ELR (cell line): ENCODE measurements at regions not wholly inside any gene's neighbourhood (a gene's known extent, or its start where the extent isn't known, plus 50 kb on each side); places are given as distances from the start of the nearest gene placed in this dataset.

Experiments used
- DNase-seq: peaks from one replicate; pipeline ENCODE4 v3.0.0-alpha.2; 2015; ENCODE audit warnings: low read depth

DNA sequence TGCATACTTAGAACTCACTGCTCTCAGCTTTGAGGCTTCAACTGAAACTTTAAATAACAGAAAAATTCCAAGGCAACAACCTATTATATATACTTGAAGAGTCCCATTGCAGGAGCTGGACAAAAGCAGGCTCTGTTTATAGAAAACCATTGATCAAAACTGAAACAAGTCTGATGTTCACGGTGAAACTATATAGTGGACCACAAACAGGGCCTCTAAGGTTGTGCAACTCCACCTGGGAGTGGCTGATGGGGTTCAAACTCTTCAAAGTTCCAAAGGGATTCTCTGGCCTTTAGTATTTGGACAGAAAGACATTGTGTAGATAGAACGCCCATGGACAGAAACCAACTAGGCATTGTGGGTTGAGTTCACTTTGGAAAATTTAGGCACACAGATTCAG, 140.3 kb downstream of the ZC3H11B start:
- no peak for DNase-seq

- no peak for DNase-seq
Observed at GRCh38 chr1:219467524-219467923, 145.4 kb downstream of the ZC3H11B start.

- DNase-seq: no peak
Observed at GRCh38 chr1:219466766-219467165, 146.1 kb downstream of the ZC3H11B start.

- peak; percentile 14 for DNase-seq
Observed at GRCh38 chr1:219465212-219466093, 147.5 kb downstream of the ZC3H11B start.

DNA sequence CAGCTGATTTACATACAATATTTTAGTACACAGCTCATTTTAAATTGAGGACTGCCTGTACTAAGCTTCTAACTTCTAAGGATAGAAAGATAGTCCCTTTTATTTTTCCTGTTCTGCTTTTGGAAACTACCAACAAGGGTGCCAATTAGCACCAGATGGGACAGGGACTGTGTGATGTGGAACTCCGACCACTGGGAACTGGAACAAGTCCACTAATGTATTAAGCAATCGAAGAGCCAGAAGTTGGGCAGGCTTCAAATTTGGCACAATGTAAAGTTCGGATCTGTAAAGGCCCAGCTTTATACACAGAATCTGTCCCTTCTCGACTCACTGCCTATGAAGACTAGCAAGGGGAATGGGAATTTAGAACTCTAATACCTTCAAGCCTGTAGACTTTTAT, 149.3 kb downstream of the ZC3H11B start:
- DNase-seq: no peak

GRCh38 chr1:219461981-219462400, 150.9 kb downstream of the ZC3H11B start:
- DNase-seq: no peak

- peak; percentile 12 for DNase-seq
Observed at GRCh38 chr1:219460896-219461815, 151.7 kb downstream of the ZC3H11B start.

GRCh38 chr1:219460081-219460895, 152.6 kb downstream of the ZC3H11B start:
- DNase-seq: no peak

- DNase-seq: no peak
Observed at GRCh38 chr1:219459351-219460080, 153.4 kb downstream of the ZC3H11B start.

DNA sequence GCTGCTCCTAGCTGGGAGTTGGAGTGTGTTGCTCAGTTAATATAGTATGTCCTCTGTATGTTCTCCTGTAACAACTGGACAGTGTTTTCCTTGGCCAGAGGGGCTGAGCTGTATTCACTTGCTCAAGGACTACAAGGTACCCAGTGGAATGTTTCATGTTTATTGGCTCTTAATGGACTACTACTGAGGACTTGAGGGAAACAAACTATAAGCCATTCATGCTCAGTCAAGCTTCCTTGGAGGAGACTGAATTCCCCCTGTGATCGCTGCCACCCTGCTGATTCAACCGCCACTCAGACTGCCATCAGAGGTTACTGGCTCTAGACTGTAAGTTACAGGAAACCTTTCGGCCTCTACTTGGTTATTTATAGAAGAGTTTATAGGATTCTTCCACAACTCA, 166.6 kb downstream of the ZC3H11B start:
- DNase-seq: no peak

DNA sequence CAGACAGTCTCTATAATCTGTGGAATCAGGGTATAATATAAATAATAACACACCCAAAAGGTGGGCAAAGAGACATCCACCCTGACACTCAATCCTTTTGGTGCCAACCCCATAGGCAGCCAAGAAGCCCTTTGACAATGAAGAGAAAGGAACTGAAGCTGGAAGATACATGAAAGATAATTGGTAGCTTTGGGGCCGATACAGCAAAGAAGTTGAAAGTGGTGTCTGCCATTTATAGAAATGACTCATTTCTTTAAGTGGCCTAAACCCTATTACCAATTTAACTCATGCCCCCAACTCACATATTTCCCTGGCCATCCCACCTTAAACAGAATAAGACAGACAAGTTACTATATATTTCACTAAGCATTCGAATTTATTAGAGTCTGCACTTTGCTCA, 167.0 kb downstream of the ZC3H11B start:
- DNase-seq: no peak

- DNase-seq: no peak
Observed at GRCh38 chr1:219444474-219444873, 168.4 kb downstream of the ZC3H11B start.

DNA sequence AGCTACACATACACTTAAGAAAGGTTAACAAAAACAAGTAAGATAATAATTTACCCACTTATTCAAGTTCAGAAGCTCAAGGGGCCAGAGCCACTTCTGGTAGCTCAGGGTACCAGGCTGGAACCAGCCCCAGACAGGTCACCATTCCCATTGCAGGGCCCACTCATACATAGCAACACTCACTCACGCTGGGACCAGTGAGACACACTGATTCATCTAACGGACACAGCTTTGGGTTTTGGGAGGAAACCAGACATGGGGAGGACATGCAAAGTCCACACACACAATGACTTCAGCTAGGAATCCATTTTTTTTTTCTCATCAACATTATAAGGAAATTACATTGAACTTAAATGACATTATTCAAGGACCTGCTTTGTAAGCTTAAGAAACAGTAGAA, 169.1 kb downstream of the ZC3H11B start:
- DNase-seq: peak; percentile 68

- peak; percentile 84 for DNase-seq
Observed at GRCh38 chr1:219442611-219443061, 170.3 kb downstream of the ZC3H11B start.

GRCh38 chr1:219441884-219442283, 171.0 kb downstream of the ZC3H11B start:
- DNase-seq: no peak

GRCh38 chr1:219439376-219439775, 173.5 kb downstream of the ZC3H11B start:
- no peak for DNase-seq

- DNase-seq: no peak
Observed at GRCh38 chr1:219438386-219438785, 174.5 kb downstream of the ZC3H11B start.

- no peak for DNase-seq
Observed at GRCh38 chr1:219434923-219435297, 178.0 kb downstream of the ZC3H11B start.

DNA sequence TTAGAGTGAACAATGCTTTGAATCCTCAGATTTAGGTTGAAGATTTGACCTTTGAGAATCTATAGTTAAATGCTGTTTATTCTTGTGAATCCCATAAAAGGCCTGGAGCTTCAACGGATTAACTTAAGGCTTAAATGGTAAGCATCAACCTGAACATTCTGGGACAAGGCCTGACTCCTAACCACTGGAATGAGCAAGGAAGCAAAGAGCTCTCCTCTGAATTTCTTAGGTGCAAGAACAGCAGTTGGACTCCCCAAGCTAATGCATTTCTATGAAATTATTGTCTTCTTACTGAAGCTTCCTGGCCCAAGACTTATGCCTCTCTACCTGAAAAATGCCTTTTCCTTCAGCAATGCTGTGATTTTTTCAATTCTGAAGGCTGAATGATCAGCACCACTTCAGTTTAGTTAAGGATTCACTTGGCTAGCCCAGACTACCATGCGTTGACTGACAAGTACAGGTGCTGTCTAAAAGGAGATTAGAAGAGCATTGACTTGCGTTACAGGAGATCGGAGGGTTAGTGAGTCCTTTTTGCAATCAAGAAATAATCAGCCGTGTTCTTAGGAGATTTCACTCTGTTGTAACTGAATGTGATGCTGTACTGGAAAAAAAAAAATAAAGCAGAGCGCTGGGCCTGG, 178.5 kb downstream of the ZC3H11B start:
- no peak for DNase-seq

- DNase-seq: no peak
Observed at GRCh38 chr1:219433496-219434131, 179.3 kb downstream of the ZC3H11B start.
